ENCODE measurements at regions not wholly inside any gene's neighbourhood (a gene's known extent, or its start where the extent isn't known, plus 50 kb on each side); places are given as distances from the start of the nearest gene placed in this dataset.

GRCh38 chrX:129025376-129025775 lies 497.9 kb downstream of the SMARCA1 start:
- TF ChIP-seq EP300 (IDR thresholded peaks at IDR 0.05; ENCODE audit: borderline replicate concordance in 1 of 2, control insufficient read depth in 1 of 2, low read depth in 2 of 2, low read length in 2 of 2) (no peak), HDAC2 (IDR thresholded peaks at IDR 0.05) (no peak), BCLAF1 (IDR thresholded peaks at IDR 0.05) (no peak), MYB (IDR thresholded peaks at IDR 0.05; ENCODE audit: borderline replicate concordance, low read depth, low read length) (no peak), SUPT20H (IDR thresholded peaks at IDR 0.05; ENCODE audit: borderline replicate concordance, control insufficient read depth, low read depth, low read length) (no peak), CTCF (IDR thresholded peaks at IDR 0.05 in 2 of 3, conservative IDR thresholded peaks at IDR 0.05 in 1 of 3; ENCODE audit: control insufficient read depth in 2 of 3, extremely low read depth in 1 of 3, insufficient read depth in 1 of 3, low read depth in 3 of 3, low read length in 3 of 3) (no peak)
